ENCODE measurements at regions not wholly inside any gene's neighbourhood (a gene's known extent, or its start where the extent isn't known, plus 50 kb on each side); places are given as distances from the start of the nearest gene placed in this dataset.

GRCh38 chr1:238596703-238597102, 706.0 kb upstream of the ZP4 start:
- no peak for DNase-seq (ENCODE audit: insufficient read length, low spot score, missing footprints)
- Histone ChIP-seq H3K79me2 (ENCODE audit: insufficient read depth, low read length) (no peaks in the 10 kb centered on the region), H3K4me1 (ENCODE audit: insufficient read depth, low read length) (no peaks in the 10 kb centered on the region), H2AFZ (ENCODE audit: low read length) (peak overlapping the region; percentile 53), H3K36me3 (ENCODE audit: insufficient read depth, low read length) (no peaks in the 10 kb centered on the region), H3K27me3 (ENCODE audit: insufficient read depth, low read length) (no peaks in the 10 kb centered on the region), H4K20me1 (ENCODE audit: insufficient read depth, low read length) (no peaks in the 10 kb centered on the region), H3K4me2 (ENCODE audit: insufficient read depth, low read length) (no peak overlapping the region), H3K9me3 (ENCODE audit: low read depth, low read length) (no peaks in the 10 kb centered on the region), H3K27ac (ENCODE audit: low read depth, low read length) (no peak overlapping the region), H3K4me3 (ENCODE audit: insufficient read depth, low read length) (no peak overlapping the region)
- TF ChIP-seq, protein P1, sequence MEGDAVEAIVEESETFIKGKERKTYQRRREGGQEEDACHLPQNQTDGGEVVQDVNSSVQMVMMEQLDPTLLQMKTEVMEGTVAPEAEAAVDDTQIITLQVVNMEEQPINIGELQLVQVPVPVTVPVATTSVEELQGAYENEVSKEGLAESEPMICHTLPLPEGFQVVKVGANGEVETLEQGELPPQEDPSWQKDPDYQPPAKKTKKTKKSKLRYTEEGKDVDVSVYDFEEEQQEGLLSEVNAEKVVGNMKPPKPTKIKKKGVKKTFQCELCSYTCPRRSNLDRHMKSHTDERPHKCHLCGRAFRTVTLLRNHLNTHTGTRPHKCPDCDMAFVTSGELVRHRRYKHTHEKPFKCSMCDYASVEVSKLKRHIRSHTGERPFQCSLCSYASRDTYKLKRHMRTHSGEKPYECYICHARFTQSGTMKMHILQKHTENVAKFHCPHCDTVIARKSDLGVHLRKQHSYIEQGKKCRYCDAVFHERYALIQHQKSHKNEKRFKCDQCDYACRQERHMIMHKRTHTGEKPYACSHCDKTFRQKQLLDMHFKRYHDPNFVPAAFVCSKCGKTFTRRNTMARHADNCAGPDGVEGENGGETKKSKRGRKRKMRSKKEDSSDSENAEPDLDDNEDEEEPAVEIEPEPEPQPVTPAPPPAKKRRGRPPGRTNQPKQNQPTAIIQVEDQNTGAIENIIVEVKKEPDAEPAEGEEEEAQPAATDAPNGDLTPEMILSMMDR (IDR thresholded peaks at IDR 0.05; ENCODE audit: extremely low read depth, low read depth, low read length), result no peak

- no peak for DNase-seq (ENCODE audit: insufficient read length, low spot score, missing footprints)
- Histone ChIP-seq H3K4me1 (ENCODE audit: insufficient read depth, low read length) (no peaks in the 10 kb centered on the region), H3K4me3 (ENCODE audit: insufficient read depth, low read length) (no peak overlapping the region), H3K27ac (ENCODE audit: low read depth, low read length) (no peak overlapping the region), H3K27me3 (ENCODE audit: insufficient read depth, low read length) (no peaks in the 10 kb centered on the region), H3K4me2 (ENCODE audit: insufficient read depth, low read length) (no peak overlapping the region), H3K79me2 (ENCODE audit: insufficient read depth, low read length) (no peaks in the 10 kb centered on the region), H2AFZ (ENCODE audit: low read length) (peak overlapping the region; percentile 23), H4K20me1 (ENCODE audit: insufficient read depth, low read length) (no peaks in the 10 kb centered on the region), H3K36me3 (ENCODE audit: insufficient read depth, low read length) (no peaks in the 10 kb centered on the region), H3K9me3 (ENCODE audit: low read depth, low read length) (no peaks in the 10 kb centered on the region)
- TF ChIP-seq, protein P1 (IDR thresholded peaks at IDR 0.05; ENCODE audit: extremely low read depth, low read depth, low read length), result no peak
These were observed 701.9 kb upstream of the ZP4 start for GRCh38 chr1:238592621-238593020.

DNA sequence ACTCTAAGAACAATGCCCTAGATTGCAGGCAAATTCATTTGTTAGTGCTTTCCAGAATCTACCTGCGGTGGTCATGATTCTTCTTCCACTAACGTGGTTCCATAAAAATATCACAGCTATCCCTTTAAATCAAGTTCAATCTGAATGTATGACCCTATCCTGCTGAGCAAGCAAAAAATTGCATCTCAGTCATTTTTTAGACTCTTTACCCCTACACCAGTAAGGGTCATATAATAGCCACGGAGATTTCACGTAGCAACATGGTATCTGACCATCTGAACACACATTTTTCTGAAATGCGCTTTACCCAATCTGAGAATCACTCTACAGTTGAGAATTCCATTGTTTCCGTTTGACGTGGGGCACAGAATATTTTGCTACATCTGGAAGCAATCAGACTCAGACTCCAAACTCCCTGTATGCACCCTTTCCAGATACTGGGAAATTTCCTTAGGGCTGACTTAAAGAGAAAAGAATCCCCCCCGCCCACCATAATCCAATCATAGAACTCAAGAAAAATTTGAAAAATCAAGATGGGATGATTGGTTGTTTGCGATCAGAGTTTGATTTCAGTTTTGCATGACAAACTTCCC, 699.2 kb upstream of the ZP4 start:
- no peaks in the 10 kb centered on the region for H3K79me2 ChIP-seq (ENCODE audit: insufficient read depth, low read length)
- no peaks in the 10 kb centered on the region for H3K4me1 ChIP-seq (ENCODE audit: insufficient read depth, low read length)
- no peaks in the 10 kb centered on the region for H4K20me1 ChIP-seq (ENCODE audit: insufficient read depth, low read length)
- peak; percentile 69 for DNase-seq (ENCODE audit: insufficient read length, low spot score, missing footprints)
- no peaks in the 10 kb centered on the region for H3K9me3 ChIP-seq (ENCODE audit: low read depth, low read length)
- H3K4me2 ChIP-seq (ENCODE audit: insufficient read depth, low read length), result peak overlapping the region; percentile 35
- TF ChIP-seq, protein P1 (IDR thresholded peaks at IDR 0.05; ENCODE audit: extremely low read depth, low read depth, low read length), result no peak
- no peaks in the 10 kb centered on the region for H3K36me3 ChIP-seq (ENCODE audit: insufficient read depth, low read length)
- no peaks in the 10 kb centered on the region for H3K27me3 ChIP-seq (ENCODE audit: insufficient read depth, low read length)
- H3K4me3 ChIP-seq (ENCODE audit: insufficient read depth, low read length), result peak overlapping the region; percentile 41
- peak overlapping the region; percentile 67 for H3K27ac ChIP-seq (ENCODE audit: low read depth, low read length)
- H2AFZ ChIP-seq (ENCODE audit: low read length), result peak overlapping the region; percentile 72

DNA sequence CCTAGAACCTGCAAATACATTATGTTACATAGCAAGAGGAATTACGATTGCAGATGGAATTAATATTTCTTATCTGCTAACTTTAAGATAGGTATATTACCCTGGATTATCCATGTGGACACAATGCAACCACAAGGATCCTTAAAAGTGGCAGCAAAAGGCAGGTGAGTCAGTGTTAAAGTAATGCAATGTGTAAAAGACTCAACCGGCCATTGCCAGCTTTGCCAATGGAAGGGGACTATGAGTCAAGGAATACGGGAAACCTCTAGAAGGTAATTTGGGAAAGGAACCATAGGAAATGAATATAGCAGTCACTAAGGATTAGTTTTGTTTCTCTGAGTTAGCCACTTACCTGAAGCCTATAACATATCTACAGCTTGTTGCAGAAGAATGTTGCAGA, 692.1 kb upstream of the ZP4 start:
- no peaks in the 10 kb centered on the region for H3K79me2 ChIP-seq (ENCODE audit: insufficient read depth, low read length)
- no peak overlapping the region for H3K4me2 ChIP-seq (ENCODE audit: insufficient read depth, low read length)
- no peaks in the 10 kb centered on the region for H3K27me3 ChIP-seq (ENCODE audit: insufficient read depth, low read length)
- H3K4me3 ChIP-seq (ENCODE audit: insufficient read depth, low read length), result no peak overlapping the region
- TF ChIP-seq, protein P1 (IDR thresholded peaks at IDR 0.05; ENCODE audit: extremely low read depth, low read depth, low read length), result no peak
- DNase-seq (ENCODE audit: insufficient read length, low spot score, missing footprints), result no peak
- no peak overlapping the region for H2AFZ ChIP-seq (ENCODE audit: low read length)
- H3K27ac ChIP-seq (ENCODE audit: low read depth, low read length), result no peak overlapping the region
- H3K4me1 ChIP-seq (ENCODE audit: insufficient read depth, low read length), result no peaks in the 10 kb centered on the region
- H4K20me1 ChIP-seq (ENCODE audit: insufficient read depth, low read length), result no peaks in the 10 kb centered on the region
- no peaks in the 10 kb centered on the region for H3K36me3 ChIP-seq (ENCODE audit: insufficient read depth, low read length)
- H3K9me3 ChIP-seq (ENCODE audit: low read depth, low read length), result no peaks in the 10 kb centered on the region
